ENCODE measurements at regions not wholly inside any gene's neighbourhood (a gene's known extent, or its start where the extent isn't known, plus 50 kb on each side); places are given as distances from the start of the nearest gene placed in this dataset.

DNA sequence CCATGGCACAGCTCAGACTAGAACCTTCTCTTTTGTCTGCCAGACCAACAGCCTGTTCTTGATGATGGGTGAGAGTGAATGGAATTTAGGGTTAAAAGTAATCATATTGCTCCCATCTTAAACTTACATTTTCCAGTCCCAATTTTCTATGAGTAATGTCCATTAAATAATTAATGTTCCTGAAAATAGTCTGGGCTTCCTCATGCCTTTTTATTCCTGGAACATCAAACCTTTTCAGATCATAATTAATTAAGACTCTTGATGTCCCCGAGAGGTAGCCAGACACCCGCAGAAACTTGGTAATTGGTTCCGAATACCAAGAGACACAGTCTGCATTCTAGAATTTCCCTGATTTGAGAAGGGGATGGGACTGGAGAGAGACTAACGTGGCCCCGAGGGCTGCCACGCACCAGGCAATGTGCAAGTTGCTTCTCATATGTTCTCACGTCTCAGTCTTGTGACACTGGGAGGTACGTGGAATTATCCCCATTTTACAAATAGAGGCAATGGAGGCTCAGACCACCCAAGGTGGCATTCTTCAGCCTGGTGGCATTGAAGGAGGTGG, 78.6 kb upstream of the TOX2 start:
- TF ChIP-seq POLR2A (IDR thresholded peaks at IDR 0.05) (no peak), POLR2AphosphoS5 (IDR thresholded peaks at IDR 0.05) (no peak)
- TF ChIP-seq, protein P1, sequence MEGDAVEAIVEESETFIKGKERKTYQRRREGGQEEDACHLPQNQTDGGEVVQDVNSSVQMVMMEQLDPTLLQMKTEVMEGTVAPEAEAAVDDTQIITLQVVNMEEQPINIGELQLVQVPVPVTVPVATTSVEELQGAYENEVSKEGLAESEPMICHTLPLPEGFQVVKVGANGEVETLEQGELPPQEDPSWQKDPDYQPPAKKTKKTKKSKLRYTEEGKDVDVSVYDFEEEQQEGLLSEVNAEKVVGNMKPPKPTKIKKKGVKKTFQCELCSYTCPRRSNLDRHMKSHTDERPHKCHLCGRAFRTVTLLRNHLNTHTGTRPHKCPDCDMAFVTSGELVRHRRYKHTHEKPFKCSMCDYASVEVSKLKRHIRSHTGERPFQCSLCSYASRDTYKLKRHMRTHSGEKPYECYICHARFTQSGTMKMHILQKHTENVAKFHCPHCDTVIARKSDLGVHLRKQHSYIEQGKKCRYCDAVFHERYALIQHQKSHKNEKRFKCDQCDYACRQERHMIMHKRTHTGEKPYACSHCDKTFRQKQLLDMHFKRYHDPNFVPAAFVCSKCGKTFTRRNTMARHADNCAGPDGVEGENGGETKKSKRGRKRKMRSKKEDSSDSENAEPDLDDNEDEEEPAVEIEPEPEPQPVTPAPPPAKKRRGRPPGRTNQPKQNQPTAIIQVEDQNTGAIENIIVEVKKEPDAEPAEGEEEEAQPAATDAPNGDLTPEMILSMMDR (IDR thresholded peaks at IDR 0.05 in 8 of 11, conservative IDR thresholded peaks at IDR 0.05 in 3 of 11), result no peak

All from spleen (tissue), 7 donors.